GM18867 (cell line): ENCODE measurements at regions not wholly inside any gene's neighbourhood (a gene's known extent, or its start where the extent isn't known, plus 50 kb on each side); places are given as distances from the start of the nearest gene placed in this dataset.
A peak's percentile ranks its signal among the peaks of the same experiment; 100 is the strongest.

Source experiments
- ATAC-seq: cut with Tn5 transposase; IDR thresholded peaks from one replicate; pipeline ENCODE4 v1.9.1; 2021; ENCODE audit warnings: mild to moderate bottlenecking, moderate library complexity; ENCODE audit not compliant: unreplicated experiment

DNA sequence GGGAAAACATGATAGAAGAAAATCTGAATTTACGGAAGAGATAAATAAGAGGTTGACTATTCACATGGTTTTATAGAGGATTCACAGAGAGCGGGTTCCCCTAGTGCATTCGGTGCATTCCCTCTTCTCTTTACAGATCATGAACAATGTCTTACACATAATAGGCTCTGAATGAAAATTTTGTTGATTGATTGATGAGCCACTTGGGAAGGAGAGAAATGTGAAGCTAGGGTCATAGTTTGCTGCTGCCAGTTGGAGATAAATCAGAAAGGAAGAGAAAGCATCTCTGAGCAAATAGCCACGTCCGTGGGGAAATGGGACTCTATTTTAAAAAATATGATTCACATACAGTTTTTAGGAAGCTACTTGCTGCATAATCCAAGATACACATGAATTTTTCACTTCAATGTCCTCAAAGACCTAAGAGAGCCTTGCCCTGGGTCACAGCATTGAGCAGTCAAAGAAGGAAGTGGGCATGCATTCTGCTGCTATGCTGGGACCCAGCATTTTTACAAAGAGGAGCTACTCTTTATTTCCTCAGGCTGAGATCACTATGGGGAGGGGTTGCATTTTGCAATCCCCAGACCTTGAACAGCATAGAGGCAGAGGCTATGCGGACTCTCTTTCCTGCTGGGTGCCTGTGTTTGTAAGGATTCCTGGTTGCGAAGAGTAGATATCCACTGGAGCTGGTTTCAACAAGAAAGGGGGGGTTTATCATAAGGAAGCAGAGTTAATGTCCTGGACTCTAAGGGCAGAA, 395.3 kb downstream of the TSN start:
- no peak for ATAC-seq

DNA sequence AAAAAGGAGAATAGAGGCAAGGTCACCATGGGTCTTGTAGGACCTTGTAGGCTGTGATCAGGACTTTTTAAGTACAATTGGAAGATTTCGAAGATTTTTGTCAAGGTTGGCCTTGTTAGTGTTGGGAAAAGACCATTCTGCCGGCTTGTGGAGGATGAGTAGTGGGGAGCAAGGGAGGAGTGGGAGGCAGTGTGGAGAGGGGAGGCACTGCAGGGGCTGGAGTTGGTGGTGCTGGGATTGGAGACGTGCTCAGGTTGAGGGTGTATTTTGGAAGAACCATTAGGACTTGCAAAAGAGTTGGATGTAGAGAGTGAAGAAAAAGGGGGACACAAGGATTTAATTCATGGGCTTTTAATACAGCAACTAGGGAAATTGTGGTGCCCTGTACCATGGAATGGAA, 397.1 kb downstream of the TSN start:
- ATAC-seq: no peak

DNA sequence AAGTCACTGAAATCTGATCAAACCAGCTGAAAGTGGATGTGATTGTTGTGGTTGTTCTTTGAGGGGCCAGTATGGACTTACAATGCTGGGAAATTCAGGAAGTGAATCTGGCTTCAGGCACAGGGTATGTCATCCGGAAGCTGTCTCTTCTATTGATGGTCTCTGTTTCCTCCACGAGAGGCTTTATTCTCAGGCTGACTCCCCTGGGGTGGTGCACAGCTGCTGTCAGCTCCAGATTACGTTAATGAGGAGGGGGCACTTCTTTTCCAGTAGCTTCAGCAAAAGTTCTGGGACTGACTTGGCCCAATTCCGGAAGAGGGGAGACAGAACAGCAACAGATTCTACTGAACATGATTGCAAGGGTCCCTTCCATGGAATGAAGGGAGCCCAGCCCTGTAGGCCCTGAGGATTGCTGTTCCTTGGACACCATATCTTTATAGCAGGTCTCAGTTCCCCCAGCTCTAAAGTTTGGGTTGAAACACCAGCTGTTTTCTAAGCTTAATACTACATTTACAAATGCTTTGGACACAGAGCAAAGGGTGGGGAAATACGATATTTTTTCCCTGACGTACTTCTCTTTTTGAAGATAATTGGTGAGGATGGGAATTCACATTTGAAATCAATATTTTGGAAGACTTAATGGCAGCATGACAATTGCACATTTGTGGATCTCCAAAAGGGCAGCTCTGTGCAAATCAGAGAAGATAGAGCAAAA, 400.9 kb downstream of the TSN start:
- no peak for ATAC-seq

DNA sequence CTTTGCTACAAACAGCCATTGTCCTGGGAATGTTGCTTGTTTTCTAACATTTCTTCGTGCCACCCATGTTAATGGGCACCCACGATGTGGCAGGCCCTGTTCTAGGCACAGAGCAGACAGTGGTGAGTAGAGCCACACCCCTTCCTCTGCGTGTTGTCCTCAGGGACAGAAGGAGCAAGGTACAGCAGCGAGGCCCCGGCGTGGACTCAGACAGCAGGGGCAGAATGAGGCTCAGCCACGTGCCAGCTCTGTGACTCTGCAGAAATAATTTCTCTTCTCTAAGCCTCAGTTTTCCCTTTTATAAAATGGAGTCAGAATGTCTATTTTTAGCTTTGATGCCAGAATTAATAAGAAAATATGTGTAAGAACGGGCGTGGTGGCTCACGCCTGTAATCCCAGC, 401.7 kb downstream of the TSN start:
- no peak for ATAC-seq

DNA sequence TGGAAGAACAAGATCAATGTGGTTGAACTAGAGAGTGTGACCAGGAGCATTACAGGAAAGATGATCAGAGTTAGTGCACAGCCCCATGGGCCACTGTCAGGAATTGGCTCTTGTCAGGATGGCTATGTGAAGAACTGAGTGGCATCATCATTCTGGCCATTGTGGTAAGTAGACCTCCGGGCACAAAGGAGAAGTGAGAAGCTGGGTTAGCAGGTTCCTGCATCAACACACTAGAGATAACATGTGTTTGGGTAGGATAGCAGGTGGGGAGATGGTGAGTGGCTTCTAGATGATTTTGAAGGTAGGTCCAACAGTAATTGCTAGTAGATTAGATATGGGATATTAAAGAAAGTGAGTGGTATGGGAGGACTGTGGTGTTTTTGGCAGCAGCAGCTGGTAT, 408.2 kb downstream of the TSN start:
- ATAC-seq: peak; percentile 44

DNA sequence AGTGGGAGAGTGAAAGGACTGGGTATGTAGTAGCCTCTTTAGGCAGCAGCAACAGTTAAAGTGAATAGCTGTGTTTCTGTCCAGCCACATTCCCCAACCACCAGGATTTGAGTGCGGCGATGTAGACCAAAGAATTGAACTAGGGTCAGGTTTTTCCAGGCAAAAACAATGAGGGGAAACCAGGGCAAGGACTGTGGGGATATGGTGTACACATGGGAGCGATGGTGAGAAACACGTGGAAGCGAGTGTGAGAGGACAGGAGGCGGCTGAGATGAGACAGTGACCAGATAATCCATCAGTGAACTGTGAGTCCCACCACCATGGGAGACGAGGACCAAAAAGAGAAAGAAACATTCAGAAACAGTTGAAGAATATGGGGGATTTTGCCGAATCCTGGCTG, 409.5 kb downstream of the TSN start:
- ATAC-seq: no peak

DNA sequence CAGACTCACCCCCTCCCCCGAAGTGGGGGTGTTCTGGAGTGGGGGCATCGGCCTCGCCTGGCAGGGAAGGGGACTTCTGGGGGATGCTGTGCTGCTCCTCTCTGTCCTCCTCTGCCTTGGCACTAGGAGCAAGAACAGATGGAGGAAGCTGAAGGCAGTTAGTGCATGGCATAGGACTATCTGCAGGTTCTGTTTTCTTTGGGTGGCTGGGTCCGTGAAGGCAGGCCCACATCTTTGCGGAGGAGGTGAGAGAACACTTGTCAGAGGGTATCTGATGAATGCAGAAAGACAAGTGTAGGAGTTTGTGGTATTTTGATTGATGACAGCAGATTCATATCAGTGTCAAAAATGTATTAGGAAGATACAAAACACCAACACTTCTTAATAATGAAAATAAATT, 411.4 kb downstream of the TSN start:
- ATAC-seq: no peak

DNA sequence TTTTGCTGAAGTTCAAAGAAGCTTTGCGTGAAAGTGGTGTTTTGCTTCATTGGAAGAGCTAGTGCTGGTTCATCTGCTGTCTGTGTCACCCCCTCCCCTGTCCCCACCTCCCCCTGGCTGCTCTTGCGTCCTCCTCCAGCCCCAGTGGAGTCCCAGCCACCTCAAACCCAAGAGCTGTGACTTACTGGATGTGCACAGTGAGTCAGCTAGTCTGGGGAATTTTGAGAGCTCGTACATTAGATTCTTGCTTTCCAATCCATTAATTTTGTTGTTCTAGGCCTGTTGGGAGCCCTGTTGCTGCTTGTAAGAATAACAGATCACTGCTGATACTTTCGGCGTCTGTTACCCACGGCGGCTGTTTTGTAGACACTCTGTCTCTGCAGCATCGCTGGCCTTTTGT, 412.1 kb downstream of the TSN start:
- no peak for ATAC-seq

DNA sequence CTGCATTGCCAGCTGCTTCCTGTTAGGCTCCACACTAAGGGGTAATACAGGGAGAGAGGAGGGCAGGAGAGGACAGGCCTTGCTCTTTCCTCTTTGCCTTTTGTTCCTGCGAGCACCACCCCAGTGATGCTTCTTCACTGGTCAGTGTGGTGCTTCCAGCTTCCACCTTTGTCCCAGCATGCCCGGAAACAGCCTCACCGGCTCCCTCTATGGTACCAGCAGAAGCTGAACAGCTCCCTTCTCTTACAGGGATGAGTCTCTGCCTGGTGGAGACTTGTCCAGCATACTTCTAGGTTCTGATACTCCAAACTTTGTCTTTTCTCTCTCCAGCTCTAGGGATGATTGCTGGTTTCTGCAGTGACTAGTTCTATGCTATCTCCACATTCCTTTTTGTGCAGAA, 413.3 kb downstream of the TSN start:
- no peak for ATAC-seq

DNA sequence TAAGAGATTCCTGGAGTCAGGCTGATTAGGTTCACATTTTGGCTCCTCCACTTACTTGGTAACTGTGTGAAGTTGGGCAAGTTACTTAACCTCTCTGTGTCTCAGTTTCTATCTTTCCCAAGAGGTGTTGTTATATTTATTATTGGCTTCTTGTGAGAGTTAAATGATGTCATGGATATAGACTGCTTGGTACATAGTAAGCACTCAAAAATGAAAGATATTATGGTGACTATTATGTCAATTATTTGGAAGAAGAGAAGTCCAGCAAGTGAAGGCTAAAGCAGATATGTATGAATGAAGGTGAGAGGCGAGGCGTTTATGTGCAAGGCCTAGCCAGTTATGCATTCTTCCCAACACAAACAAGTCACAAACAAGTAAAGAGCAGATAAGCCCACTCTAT, 417.4 kb downstream of the TSN start:
- no peak for ATAC-seq

DNA sequence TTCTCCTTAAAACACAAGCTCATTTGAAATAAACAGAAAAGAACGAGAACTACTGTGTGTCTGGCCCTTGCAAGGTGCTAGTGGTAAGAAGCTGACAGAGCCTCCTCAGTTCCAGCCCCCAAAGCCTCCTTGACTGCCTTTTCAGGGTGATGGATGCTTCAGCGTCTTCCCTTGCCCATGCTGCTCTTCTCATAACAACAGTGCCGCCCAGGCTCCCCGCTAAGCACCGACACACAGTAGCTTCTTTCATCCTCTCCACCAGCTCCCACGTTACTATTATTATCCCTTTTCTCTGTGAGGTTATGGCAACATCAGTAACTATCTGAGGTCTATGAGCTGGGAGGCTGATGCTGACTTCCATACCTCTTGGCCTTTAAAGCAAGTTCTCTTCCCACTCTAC, 418.6 kb downstream of the TSN start:
- no peak for ATAC-seq

DNA sequence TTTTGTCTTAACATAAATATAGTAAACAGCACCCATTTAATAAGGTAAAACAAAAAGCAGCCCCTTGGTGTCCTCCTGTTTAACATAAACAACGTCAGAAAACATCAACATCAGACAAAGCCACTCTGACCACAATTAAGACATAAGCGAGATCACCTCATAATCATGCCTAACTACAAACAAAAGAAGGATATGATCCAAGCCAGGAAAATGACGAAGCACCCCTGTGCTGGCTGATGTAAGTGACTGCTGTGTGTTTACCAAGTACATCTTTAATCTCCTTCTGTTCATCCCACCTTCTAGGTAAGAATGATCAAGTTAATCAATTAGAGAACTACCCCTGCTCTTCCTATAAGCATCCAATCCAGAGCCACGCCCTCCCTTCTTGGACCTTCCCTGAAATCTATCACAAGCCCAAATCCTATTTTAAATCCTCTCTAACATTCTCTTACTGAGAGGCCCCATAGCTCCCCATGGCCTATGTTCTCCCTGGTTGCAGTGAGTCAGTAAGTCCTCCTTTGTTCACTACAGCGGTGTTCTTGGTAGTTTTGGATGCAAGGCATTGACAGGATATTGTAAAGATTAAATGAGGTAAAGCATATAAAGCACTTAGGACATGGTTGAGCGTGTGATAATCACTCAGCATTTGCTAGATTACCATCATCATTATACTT, 424.2 kb downstream of the TSN start:
- no peak for ATAC-seq

DNA sequence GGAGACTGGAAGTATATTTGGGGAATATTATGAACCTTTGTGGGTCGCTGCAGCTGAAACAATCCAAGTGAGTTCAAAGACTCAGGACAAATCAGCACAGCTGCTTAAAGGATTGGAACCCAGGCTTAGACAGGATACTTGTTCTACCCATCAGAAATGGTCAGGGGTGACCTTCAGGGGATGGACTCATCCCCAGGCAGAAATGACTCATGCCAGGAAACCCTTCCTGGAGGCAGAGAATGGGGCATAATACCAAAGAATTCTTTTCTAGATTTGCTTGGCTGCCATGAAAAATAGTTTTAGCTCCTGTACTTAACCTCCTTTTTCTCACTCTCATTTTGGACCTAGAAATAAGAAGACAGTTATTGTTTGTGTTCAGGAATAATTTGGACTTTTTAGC, 425.5 kb downstream of the TSN start:
- ATAC-seq: no peak

DNA sequence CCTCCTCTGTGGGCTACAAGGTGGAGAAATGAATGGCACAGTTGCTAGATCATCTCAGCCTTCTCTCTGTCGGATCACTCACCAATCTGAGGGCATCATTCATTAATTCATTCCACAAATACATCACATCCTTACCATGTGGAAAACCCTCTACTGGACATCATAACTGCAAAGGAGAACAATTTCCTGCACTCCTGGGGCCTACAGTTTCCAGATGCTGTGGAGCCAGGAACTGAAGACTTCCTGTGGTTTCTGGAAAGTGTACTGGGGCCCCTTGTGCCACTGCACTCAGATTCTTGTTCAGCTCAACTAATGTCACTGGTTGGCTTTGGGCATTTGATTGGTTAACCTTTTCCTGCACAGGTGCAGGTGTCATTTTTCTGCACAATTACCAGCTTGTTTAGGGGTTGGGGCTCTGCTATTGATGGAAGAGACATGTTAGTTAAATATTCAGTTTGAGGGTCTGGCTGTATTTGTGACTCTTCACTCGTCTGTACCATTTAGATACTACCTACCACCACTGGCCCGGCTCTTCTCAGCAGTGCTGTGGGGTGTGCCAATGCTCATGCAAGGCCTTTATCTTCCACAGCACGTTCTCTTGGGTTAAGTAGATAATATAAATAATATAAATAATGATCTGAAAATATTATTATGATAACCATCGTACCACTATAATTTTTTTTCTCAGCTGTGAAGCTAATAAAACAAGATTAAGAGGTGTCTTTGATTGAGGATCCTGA, 427.3 kb downstream of the TSN start:
- no peak for ATAC-seq

DNA sequence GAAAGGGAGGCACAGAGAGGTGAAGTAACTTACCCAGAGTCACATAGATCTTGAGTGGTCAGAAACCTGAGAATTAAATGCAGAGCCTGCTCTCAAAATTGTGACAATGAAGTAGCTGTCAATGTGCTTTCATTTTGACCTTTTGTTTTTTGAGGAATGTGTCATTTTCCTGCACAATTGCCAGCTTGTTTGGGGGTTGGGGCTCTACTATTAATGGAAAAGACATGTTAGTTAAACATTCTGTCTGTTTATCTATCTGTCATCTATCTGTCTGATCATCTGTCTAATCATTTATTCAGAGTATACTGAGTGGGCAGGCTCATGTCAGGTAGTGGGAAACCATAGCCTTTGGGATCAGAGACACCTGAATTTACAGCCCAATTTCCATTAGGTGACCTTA, 428.4 kb downstream of the TSN start:
- ATAC-seq: no peak

DNA sequence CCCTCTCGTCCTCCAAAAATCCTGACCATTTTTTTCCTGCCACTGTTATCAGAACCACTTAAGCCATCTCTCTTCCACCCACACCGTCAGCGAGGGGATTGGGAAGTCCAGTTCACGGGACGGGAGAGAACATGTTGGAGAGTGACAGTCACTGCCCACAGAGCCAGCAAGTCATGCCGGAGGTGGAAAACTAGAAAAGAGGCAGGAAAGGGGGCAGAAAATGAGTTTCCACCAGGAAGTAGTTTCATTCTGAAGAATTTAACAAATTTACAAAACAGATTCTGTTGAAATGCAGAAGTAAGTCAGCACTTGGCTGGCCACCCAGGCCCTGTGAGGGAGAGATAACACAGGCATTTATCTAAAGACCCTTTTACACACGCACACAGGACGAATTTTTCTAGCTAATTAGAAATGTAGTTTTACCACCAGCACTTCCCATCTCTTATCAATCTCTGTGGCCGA, 431.3 kb downstream of the TSN start:
- ATAC-seq: no peak

DNA sequence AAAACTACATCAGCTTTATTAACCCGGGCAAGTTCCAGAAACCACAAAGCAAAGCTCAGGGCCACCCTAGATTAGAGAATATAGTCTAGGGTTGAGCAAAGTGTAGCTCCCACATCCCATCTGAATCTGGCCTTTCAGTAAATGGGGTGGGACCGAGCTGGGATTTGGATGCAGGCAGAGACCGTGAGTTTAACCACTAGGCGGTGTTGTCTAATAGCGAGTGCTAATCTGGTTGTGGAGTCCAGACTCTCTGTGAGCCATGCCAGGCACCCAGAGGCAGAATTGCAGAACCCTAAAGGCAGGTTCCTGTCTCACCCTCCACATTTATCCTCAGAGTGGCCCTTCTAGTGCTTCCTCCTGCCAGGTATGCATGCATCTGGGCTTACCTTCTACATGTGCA, 435.9 kb downstream of the TSN start:
- peak; percentile 85 for ATAC-seq

DNA sequence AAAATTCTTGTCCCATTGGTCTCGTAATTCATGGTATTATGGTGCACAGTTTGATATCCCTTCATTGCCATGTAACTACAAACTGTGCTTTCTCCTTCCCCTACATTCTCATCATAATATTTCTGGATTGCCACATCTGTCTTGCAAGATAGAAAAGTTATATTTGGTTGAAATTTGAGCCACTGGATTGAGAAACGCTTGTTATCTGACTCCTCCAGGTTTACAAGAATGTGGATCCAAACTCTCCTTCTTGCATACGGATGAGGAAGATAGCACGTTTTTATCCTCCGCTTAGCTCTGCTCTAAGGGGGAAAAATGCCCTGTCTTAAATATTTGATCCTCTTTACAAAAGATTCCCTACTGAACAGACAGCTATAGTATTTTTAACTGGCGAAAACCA, 438.2 kb downstream of the TSN start:
- no peak for ATAC-seq

DNA sequence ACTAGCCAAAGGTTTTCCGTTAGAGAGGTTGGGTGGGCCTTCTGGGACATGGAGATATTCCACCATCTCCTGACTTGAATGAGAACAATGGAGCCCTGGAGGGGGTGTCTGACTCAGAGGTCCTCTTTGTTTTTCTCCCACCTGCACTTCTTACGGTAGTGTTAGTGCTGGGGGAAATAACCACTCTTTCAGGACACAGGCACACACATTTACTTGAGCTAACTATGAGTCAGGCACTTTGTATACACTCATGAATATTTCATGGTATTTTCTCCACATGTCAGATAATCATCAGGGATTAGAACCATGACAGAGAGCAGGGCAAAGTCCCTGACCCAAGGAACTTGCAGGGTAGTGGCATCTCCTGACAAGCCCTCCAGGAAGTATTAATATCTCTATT, 439.1 kb downstream of the TSN start:
- ATAC-seq: no peak

DNA sequence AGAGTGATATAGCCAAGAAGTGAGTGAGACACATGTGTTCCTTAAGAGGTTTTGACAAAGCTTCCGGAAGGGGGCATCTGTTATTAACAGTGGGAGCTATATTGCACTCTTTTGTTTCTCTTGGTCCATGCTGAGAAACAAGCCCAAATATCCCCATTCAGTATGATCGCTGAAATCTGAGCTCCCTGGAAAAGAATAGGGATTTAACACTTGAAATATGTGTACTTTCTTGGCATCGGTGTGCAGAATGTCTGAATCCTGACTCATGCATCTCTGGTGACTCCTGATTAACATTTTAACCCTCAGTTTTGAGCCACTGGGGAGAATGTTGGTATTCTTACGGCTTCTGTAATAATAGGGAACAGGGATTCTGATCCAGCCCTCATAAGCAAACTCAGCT, 448.1 kb downstream of the TSN start:
- no peak for ATAC-seq

DNA sequence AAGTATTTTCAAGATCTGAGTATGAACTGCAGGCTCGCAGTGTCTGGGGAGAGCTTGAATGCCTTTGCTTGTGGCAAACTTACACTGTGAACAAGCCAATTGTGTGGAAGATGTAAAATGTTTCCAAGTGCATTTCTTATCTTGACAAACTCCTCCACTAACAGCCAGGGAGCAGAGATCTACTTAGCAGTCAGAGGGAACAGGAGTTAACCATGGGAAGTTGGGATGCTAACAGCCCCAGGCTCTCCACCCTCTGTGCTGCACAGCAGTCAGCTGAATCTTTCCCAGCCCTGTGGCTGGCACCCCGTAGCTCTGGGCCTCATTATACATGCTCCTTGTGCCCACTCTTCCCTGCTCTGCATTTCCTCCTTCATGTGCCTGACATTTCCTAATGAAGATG, 450.2 kb downstream of the TSN start:
- no peak for ATAC-seq
